HUDEP-2 (cell line): ENCODE measurements at regions not wholly inside any gene's neighbourhood (a gene's known extent, or its start where the extent isn't known, plus 50 kb on each side); places are given as distances from the start of the nearest gene placed in this dataset.
"Not testable (repeated sequence)": the region's sequence is repeated elsewhere in the genome, so short reads cannot be mapped to it uniquely, and the experiment has no call there.

Source experiments
- DNase-seq, 76 experiments: peaks; one replicate each; lab custom pipeline; 2025; ENCODE audit not compliant: unreplicated experiment in 76 of 76; lab: John Stamatoyannopoulos, UW

DNA sequence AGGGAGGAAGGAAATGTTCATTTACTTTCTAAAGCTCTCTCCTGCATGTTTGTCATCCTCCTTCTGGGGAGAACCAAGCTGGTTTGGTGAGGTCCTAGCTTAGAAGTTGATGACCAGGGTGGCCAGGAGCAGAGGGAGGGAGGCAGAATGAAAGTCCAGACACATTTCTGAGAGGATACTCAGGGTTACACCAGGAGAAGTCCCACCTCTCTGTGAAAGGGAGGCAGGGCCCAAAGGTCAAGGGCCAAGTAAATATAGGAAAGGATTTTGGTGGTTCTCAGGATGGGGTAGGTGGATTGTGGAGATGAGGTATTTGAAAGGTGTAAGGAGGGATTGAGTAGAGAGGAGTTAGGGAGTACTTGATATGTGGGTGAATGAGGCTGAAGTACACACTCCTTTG is 58.0 kb upstream of the FBXO11 start:
- DNase-seq, result no peak

DNA sequence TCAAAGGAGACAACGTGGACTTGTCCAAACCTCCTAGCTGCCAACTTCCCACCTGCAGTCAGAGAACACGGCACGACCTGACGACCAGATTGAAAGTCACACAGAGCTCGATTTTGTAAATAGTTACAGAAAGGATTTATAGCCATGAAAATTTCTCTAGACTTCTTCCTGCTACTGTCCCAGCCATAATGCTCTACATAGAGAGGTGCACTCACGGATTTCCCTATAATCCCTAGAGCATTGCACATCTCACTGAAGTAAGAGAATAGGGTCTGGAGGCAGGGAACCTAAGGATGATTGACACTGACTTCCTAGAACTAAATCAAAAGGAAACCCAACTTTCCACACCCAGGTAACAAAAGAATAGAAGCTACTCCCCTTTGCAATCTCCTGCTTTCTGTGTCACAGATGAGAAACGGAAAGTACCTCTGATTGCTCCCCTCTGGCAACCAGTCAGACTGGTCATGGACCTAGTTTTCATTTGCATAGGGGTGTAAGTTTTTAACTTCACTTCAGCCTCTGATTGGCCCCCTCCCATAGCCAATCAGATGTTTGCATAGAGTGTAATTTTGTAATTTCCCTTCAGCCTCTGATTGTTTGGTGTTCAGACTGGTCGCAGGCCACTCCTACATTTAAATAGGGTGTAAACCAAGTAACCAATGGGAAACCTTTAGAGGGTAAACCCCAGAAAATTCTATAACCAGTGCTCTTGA is 58.6 kb upstream of the FBXO11 start:
- DNase-seq, result no peak

DNA sequence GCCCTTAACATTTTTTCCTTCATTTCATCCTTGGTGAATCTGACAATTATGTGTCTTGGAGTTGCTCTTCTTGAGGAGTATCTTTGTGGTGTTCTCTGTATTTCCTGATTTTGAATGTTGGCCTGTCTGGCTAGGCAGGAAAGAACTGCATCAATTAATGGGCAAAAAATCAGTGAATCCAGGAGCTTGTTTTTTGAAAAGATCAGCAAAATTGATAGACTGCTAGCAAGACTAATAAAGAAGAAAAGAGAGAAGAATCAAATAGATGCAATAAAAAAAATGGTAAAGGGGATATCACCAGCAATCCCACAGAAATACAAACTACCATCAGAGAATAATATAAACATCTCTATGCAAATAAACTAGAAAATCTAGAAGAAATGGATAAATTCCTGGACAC is 70.4 kb upstream of the FBXO11 start:
- DNase-seq, result not testable (repeated sequence)

DNA sequence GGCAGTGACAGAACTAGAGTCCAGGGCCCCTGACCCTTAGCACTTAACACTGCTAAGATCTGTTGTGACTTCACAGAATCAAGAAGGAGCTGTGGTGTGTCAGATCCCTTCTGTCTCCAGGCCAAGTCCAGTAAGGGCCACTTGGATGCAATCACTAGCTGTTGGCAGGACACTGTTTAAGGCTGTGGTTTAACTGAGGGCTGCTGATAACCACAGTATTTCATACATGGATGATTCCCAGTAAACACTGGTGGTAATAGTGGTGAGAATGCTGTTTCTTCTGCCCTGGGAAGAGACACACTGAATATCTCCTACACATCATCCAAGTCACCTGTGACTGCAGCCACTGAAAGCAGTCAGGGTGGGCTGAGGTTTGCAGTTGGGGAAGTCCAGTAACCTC is 77.7 kb upstream of the FBXO11 start:
- peak in 5 of 76 experiments; percentile 1 to 28 (median 6) for DNase-seq

DNA sequence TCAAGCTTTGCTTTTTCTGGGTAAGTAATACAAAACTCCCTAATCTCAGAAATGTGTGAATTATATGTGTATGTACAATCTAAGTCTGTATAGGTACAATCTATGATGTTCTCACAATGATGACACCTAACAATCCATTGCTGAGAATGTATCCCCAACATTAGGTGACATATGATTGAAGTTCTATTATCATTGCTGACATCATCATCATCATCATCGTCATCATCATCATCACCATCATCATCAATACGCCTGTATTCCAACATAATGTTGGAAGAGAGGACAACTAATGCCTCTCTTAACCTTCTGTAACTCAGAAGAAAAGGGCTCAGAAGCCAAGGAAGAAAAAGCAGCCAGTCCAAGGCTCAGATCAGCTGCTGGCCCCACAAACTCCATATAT is 84.2 kb upstream of the FBXO11 start:
- DNase-seq, result no peak

DNA sequence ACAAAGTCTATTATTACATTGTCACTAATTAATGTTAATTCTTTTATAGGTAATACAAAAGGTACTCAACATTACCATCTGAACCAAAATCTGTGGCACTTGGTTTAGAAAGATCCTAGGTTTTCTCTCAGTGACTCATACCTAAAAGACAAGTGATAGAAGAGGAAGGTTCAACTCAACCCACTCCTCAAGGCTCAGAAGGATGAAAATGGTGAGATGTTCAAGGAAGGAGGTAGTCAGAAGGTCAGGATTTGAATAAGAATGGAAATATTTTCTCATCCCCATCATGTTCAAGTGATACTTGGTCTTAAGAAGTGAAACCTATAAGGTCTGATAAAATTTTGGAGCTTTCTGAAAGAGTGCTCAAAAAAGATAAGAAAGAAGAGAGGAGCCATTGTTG is 86.4 kb upstream of the FBXO11 start:
- DNase-seq, result no peak

DNA sequence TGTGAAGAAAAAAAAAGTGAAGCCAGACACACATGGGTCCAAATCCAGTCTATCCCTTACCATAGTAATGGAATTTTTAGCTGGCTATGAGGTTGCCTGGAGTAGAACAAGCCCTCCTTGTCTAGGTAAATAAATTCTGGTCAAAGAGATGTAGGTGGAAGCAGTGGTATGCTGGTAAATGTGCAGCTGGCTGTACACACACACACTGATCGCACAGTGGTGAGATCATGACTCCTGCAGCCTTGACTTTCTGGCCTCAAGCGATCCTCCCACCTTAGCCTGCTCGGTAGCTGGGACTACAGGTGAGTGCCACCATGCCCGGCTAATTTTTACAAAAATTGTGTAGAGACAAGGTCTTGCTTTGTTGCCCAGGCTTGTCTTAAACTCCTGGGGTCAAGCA is 90.5 kb upstream of the FBXO11 start:
- DNase-seq, result no peak

DNA sequence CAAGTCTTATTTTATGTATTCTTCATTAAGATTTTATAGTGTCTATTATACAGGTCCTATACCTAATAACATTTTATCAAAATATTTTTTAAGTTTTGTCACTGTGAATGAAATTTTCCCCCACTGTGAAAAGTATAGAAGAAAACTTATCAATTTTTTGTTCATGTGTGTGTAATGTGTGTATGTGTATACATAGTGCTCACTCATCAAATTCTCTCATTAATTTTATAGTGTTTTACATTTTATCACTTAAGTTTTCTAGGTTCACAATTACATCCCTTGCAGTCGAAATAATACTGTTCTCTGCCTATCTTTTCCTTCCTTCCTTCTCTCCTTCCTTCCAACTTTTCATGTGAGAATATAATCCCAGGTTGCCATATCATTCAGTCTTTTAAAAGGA is 93.2 kb upstream of the FBXO11 start:
- DNase-seq, result no peak

DNA sequence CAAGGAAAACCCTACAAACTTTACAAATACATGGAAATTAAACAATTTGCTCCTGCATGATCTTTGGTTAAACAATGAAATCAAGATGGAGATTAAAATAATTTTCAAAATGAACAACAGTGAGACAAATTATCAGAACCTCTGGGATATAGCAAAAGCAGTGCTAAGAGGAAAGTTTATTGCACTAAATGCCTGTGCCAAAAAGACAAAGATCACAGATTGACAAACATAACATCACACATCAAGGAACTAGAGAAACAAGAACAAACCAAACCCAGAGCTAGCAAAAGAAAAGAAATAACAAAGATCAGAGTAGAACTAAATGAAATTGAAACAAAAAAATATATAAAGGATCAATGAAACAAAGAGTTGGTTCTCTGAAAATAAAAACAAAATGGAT is 95.2 kb upstream of the FBXO11 start:
- no peak for DNase-seq

DNA sequence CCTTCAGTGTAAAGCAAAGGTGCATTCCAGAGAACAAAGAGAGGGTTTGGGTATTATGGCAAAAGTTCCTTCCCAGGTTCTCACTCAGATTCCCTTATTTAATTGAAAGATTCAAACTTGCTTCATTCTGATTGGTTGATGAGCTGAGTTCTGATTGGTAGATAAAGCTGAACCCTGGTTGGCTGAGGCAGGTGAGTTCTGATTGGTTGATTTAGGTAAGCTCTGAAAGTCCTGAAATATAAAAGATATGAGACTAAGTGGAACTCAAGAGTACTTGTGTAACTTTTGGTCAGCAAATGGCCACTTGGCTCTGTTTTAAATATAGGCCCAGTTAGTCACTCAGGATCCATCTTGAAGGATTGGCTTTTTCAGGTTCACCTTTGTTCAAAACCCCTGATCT is 99.8 kb upstream of the FBXO11 start:
- DNase-seq, result no peak

DNA sequence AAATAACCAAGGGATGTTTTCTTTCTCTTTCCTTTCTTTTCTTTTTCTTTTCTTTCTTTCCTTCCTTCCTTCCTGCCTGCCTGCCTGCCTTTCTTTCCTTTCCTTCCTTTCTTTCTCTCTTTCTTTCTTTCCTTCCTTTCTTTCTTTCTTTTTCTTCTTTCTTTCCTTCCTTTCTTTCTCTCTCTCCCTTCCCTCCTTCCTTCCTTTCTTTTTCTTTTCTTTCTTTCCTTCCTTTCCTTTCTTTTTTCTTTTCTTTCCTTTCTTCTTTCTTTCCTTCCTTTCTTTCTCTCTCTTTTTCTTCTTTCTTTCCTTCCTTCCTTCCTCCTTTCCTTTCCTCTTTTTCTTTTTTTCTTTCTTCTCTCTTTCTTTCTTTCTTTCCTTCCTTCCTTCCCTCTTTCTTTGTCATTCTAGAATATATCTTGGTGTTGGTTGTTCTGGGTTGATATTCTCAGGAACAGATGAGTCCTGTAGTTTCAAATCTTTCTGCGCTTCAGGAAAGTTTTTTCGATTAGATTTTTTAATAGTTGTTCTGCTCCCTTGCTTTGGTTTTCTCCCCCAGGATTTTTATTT is 101.5 kb upstream of the FBXO11 start:
- no peak for DNase-seq

DNA sequence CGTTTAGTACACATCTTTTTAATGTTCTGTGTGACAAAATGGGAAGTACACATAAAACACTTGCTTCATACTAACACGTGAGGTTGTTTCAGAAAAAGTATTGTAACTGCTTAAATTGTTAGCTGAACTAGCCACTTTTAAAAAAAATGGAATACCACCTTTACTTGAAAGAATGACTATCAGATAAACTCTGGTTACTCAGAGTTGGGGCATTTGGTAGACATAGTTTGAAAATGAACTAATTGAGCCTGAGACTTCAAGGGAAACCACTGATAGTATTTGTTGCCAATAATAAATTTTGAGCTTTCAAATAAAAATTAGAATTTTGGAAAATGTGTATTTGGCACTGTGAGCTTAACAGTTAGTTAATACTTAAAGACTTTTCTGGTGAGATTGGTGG is 103.0 kb upstream of the FBXO11 start:
- no peak for DNase-seq

DNA sequence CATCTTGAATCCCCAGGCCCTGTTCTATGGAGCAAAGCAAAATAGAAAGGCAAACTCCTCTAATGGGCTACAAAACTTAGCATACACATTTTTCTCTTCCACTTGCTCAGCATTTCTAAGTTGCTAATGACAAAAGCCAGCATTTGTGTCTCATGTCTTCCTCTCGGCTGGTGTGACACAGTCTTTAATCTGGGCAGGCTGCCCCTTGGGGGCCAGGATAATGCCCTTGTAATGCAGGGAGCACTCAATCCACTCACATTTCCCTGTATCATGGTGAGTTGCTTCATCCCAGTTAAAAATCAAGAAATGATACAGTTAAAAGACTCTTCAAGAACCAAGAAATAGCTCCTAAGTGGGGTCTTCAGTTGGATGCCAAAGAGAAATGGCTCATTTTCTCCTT is 109.1 kb upstream of the FBXO11 start:
- no peak for DNase-seq

DNA sequence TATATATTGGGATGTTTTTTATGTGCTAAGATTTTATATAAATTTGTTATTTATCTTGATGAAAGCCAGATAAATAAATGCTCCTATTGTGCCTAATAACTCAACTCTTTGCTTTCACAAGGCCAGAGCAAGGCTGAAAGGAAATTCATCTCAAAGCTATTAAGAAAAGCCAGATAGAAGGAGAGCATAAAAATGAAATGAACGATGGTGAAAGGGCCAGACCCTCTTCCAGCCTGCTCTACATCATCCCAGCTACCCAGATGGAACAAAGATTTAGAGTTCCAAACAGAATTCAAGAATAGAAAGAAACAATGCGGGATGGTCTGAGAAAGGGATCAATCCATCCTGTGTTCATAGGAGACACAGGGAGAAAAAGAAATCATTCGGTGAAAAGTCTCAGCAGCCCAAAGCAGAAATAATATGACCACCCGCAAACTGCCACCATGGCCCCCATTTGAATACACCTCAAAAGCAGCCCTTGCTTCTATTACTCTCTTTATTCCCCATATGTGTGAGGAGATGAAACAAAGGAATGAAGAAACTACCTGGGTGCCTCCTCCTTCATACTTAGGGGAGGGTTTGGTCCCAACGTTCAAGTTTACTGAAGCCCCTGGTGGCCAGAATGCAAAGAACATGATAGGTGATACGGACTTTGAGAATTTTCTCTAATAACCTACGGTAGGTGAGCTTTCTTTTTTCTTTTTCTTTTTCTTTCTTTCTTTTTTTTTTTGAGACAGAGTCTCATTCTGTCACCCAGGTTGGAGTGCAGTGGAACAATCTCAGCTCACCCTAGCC is 110.1 kb upstream of the FBXO11 start:
- no peak for DNase-seq

DNA sequence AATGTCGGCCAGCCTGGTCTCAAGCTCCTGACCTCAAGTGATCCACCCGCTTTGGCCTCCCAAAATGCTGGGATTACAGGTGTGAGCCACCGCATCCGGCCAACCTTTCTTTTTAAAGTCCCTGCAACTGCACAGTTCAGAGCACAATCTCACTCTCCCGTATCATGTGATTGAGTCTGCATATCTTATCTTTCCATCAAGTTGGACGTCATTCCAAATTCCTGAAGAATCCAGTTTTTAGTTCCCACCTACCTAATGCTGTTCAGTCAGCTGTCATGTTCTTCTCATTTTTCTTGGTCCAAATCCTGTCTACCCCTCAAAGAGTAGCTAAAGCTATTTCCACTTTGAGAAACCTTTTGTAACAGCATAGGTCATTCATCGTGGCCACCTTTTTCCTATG is 110.8 kb upstream of the FBXO11 start:
- no peak for DNase-seq

DNA sequence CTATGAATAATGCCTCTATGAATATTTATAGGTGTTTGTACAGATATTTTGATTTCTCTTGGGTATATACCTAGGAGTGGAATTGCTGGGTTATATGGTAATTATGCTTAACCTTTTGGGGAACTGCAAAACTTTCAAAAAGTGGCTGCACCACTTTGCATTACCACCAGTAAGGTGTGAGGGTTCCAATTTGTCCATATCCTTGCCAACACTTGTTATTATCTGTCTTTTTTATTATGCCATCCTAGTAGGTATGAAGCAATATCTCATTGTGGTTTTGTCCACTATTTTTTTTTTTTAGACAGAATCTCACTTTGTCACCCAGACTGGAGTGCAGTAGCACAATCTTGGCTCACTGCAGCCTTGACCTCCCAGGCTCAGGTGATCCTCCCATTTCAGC is 112.2 kb upstream of the FBXO11 start:
- DNase-seq, result no peak

DNA sequence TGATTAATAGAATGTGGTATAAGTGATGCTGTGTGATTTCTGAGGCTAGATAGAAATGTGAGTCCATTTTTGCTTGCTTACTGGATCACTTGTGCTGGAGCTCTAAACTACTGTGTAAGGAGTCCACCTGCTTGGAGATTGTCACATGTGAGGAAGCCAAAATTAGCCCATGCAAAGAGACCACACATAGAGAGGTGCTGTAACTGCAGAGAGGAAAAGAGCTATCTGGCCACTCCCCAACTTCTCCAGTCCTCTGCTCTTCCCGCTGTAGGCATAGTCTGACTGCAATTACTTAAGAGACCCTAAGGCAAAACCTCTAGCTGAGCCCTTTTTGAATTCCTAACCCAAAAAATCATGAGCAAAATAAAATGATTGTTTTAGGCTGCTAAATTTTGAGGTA is 120.6 kb upstream of the FBXO11 start:
- DNase-seq, result no peak

DNA sequence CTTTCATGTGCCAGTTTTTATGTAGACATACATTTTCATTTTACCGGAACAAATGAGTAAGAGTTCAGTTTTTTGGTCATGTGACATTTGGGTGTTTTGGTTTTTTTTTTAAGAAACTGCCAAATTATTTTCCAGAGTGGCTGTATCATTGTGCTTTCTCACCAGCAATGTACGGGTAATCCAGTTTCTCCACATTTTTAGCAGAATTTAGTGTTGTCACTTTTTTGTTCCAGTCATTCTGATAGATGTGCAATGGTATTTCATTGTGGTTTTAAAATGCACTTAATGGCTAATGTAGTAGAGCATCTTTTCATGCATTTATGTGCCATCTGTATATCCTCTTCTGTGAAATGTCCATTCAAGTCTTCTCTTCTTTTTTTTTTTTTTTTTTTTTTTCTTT is 126.5 kb upstream of the FBXO11 start:
- DNase-seq, result no peak

DNA sequence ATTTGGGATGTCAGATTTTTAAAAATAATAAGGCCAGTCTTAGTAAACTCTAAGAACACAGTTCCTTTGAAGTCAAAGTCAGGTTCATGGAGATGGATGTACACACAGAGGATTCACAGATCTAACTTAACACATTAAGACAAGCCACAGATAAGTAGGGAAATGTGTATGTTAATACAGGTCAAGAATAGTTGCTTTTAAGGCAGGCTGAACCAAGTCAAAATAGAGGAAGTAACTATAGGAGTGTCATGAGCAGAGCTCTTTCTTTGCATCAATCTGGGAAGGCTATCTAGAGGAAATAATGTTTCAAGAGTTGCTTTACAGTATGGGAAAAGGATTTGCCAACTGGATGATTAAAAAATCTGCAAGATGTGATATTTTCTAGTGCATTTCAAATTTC is 128.0 kb upstream of the FBXO11 start:
- DNase-seq, result no peak

DNA sequence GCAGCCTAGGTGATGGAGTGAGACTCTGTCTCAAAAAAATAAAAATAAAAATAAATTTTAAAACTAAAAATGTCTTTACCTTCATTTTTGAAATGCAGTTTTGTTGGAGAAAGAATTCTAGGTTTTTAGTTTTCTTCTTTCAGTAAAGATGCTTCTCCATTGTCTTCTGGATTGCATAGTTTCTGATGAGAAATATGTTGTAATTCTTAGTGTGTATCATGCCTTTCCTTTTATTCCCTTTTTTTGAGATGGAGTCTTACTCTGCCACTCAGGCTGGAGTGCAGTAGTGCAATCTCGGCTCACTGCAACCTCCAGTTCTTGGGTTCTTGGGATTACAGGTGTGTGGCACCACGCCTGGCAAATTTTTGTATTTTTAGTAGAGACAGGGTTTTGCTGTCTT is 130.0 kb upstream of the FBXO11 start:
- DNase-seq, result no peak

DNA sequence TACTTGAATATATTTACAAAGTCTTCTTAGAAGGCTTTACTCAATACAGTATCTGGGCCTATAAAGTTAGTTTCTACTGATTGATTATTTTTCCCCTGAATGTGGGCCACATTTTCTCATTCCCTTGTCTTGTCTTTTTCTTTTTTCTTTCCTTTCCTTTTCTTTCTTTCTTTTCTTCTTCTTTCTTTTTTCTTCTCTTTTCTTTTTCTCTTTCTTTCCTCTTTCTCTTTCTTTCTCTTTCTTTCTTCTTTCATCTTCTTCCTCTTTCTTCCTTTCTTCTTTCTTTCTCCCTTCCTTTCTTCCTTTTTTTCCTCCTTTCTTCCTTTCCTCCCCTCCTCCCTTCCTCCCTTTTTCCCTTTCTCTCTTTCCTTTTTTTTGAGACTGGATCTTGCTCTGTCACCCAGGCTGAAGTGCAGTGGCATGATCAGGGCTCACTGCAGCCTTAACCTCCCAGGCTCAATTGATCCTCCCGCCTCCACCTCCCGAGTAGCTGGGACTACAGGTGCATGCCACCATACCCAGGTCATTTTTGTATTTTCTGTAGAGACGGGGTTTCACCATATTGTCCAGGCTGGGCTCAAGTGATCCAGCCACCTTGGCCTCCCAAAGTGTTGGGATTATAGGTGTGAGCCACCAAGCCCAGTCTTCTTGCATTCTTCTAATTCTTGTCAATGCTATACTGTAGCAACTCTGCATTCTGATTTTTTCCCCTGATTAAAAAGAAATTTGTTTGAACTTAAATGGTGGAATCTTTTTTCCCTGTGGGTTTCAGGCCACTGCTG is 133.1 kb upstream of the FBXO11 start:
- DNase-seq, result no peak
